ENCODE measurements at regions not wholly inside any gene's neighbourhood (a gene's known extent, or its start where the extent isn't known, plus 50 kb on each side); places are given as distances from the start of the nearest gene placed in this dataset.

DNA sequence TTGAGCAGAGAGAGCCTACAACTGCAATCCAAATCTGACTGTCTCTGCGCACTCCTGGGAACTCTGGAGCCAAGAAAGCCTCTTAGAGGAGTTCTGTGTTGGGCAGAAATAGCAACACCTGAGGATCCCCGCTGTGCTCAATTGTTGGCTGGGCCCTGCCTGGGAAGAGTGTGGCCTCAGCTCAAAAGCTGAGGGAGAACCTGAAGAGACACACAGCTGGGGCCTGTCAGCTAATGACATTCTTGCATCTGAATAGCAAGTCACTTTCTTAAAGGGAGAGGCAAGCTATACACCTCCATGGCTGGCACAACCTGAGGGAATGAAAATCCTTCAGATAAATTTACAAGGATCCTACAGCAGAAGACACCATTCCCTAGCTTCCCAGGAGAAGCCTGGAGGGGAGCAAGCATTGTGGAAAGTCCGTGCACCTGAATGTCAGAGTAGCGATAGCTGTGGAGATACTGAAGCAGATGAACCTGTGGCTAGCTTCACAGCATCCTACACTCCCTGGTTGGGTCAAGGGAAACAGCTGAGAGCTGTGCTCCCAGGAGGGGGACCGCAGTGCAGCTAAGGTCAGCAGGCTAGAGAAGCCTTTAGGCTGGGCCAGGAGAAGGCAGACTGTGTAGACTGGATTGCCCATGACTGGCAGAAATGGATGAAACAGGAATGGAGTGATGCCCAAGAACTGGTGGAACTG lies 159.9 kb upstream of the PFN2 start:
- H3K36me3 ChIP-seq (ENCODE audit: control insufficient read depth, insufficient read depth, low read length) = no peaks in the 10 kb centered on the region
- WGBS (ENCODE audit: insufficient coverage) = 86% methylated on average over 5 of the region's 5 CpGs
- Mint-ChIP-seq H3K27me3 (ENCODE audit: low read depth in 2 of 2) (peaks cover 14 to 31% of the 10 kb centered on the region in 2 donors), H3K36me3 (no peaks in the 10 kb centered on the region), H3K4me1 (no peaks in the 10 kb centered on the region), H3K4me3 (no peak overlapping the region), H3K9me3 (no peaks in the 10 kb centered on the region), H3K27ac (no peak overlapping the region)
- intact Hi-C loops (cut with micrococcal nuclease) = no loop called here
- ATAC-seq (no peak), DNase-seq (no peak)
- H3K27ac ChIP-seq (ENCODE audit: low read length) = no peak overlapping the region
- H3K4me1 ChIP-seq (ENCODE audit: control insufficient read depth, insufficient read depth, low read length) = no peaks in the 10 kb centered on the region
- no peak overlapping the region for H3K4me3 ChIP-seq (ENCODE audit: low read length)
- peaks cover 2% of the 10 kb centered on the region for H3K27me3 ChIP-seq (ENCODE audit: control insufficient read depth, insufficient read depth, low read length)
- TF ChIP-seq, protein P1, sequence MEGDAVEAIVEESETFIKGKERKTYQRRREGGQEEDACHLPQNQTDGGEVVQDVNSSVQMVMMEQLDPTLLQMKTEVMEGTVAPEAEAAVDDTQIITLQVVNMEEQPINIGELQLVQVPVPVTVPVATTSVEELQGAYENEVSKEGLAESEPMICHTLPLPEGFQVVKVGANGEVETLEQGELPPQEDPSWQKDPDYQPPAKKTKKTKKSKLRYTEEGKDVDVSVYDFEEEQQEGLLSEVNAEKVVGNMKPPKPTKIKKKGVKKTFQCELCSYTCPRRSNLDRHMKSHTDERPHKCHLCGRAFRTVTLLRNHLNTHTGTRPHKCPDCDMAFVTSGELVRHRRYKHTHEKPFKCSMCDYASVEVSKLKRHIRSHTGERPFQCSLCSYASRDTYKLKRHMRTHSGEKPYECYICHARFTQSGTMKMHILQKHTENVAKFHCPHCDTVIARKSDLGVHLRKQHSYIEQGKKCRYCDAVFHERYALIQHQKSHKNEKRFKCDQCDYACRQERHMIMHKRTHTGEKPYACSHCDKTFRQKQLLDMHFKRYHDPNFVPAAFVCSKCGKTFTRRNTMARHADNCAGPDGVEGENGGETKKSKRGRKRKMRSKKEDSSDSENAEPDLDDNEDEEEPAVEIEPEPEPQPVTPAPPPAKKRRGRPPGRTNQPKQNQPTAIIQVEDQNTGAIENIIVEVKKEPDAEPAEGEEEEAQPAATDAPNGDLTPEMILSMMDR (IDR thresholded peaks at IDR 0.05) = no peak
- H3K9me3 ChIP-seq (ENCODE audit: control insufficient read depth, insufficient read depth, low read length) = no peaks in the 10 kb centered on the region

DNA sequence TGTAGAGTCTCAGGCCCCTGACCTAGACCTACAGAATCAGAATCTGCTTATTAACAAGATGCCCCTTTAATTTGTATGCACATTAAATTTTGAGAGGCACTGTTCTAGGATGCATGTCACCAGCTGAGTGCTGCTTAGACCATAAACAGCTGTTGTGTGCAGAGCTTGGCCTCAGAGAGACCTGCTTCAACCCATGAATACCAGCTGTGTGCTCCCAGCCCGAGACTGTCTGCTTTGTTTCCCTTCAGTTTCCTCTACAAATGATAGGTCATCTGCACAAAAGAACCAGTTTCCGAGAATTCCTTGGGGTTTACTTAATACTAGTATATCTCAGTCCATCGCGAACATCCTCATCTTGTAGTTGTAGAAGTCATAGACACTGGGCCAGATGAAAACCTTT lies 158.5 kb upstream of the PFN2 start:
- H3K36me3 ChIP-seq (ENCODE audit: control insufficient read depth, insufficient read depth, low read length) = no peaks in the 10 kb centered on the region
- ATAC-seq = no peak

DNA sequence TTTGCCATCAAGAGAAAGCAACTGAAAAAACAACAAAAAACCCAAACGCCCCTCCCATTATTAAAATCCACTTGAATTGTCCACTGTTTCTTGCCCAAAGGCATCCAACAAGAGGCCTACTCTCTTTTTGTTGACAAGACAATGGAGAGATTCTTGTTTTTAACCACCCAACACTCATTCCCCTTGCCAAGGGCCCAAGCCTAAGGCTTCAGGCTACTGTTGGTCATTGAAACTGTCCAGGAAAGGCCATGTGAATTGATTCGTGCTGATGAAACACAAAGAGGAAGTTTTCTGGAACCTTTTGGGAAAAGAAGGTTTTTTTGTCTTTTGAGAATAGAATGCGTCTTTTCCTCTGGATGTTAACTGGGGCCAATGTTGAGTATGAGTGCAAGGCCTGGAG lies 157.4 kb upstream of the PFN2 start:
- peaks cover 14 to 47% of the 10 kb centered on the region in 2 donors for H3K27me3 Mint-ChIP-seq (ENCODE audit: low read depth in 2 of 2)
- Histone ChIP-seq H3K36me3 (ENCODE audit: control insufficient read depth, insufficient read depth, low read length) (no peaks in the 10 kb centered on the region), H3K27me3 (ENCODE audit: control insufficient read depth, insufficient read depth, low read length) (peaks cover 3% of the 10 kb centered on the region), H3K4me3 (ENCODE audit: low read length) (no peak overlapping the region), H3K4me1 (ENCODE audit: control insufficient read depth, insufficient read depth, low read length) (no peaks in the 10 kb centered on the region), H3K27ac (ENCODE audit: low read length) (no peak overlapping the region), H3K9me3 (ENCODE audit: control insufficient read depth, insufficient read depth, low read length) (no peaks in the 10 kb centered on the region)
- H3K36me3 Mint-ChIP-seq = no peaks in the 10 kb centered on the region
- H3K9me3 Mint-ChIP-seq = no peaks in the 10 kb centered on the region
- no peak for DNase-seq
- TF ChIP-seq, protein P1 (IDR thresholded peaks at IDR 0.05) = no peak
- H3K27ac Mint-ChIP-seq = no peak overlapping the region
- H3K4me3 Mint-ChIP-seq = no peak overlapping the region
- no peak for ATAC-seq
- no peaks in the 10 kb centered on the region for H3K4me1 Mint-ChIP-seq
- intact Hi-C loops (cut with micrococcal nuclease) = no loop called here
- 53% methylated on average over 3 of the region's 3 CpGs for WGBS (ENCODE audit: insufficient coverage)

More for the DNA sequence above, 158.5 kb upstream of the PFN2 start:
- H3K9me3 Mint-ChIP-seq = no peaks in the 10 kb centered on the region
- WGBS (ENCODE audit: insufficient coverage) = 85% methylated on average over 2 of the region's 4 CpGs
- no peaks in the 10 kb centered on the region for H3K9me3 ChIP-seq (ENCODE audit: control insufficient read depth, insufficient read depth, low read length)
- no peaks in the 10 kb centered on the region for H3K36me3 Mint-ChIP-seq
- H3K4me1 Mint-ChIP-seq = no peaks in the 10 kb centered on the region
- no peak for DNase-seq
- no peak overlapping the region for H3K27ac Mint-ChIP-seq
- H3K4me3 ChIP-seq (ENCODE audit: low read length) = no peak overlapping the region
- TF ChIP-seq, protein P1 (IDR thresholded peaks at IDR 0.05) = no peak
- H3K27ac ChIP-seq (ENCODE audit: low read length) = no peak overlapping the region
- intact Hi-C loops (cut with micrococcal nuclease) = no loop called here
- H3K27me3 Mint-ChIP-seq (ENCODE audit: low read depth in 2 of 2) = peaks cover 14 to 44% of the 10 kb centered on the region in 2 donors
- no peaks in the 10 kb centered on the region for H3K4me1 ChIP-seq (ENCODE audit: control insufficient read depth, insufficient read depth, low read length)
- H3K4me3 Mint-ChIP-seq = no peak overlapping the region
- peaks cover 3% of the 10 kb centered on the region for H3K27me3 ChIP-seq (ENCODE audit: control insufficient read depth, insufficient read depth, low read length)

DNA sequence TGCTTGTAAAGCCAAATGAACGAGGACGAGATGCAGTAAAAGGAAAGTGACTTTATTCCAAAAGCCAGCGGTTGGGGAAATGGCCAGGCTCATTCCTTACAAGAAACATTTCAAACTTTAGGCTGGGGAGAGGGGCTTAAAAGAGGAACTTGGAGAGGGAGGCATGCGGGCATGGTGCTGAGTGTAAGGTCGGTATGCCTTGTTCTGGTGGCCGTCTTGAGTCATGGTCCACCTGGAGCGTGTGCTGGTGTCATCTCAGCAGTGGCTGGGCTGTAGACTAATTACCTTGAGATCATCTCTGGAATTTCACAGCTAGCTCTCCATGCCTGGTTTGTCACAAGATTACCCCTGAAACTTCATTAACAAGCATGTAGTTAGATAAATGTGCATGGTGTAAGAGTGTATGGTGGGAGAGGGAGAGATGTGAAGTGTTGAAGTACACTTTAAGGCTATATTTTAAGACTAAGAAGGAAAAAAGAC lies 156.4 kb upstream of the PFN2 start:
- peaks cover 14 to 47% of the 10 kb centered on the region in 2 donors for H3K27me3 Mint-ChIP-seq (ENCODE audit: low read depth in 2 of 2)
- Histone ChIP-seq H3K27me3 (ENCODE audit: control insufficient read depth, insufficient read depth, low read length) (peaks cover 3% of the 10 kb centered on the region), H3K4me3 (ENCODE audit: low read length) (no peak overlapping the region), H3K4me1 (ENCODE audit: control insufficient read depth, insufficient read depth, low read length) (no peaks in the 10 kb centered on the region), H3K9me3 (ENCODE audit: control insufficient read depth, insufficient read depth, low read length) (no peaks in the 10 kb centered on the region), H3K36me3 (ENCODE audit: control insufficient read depth, insufficient read depth, low read length) (no peaks in the 10 kb centered on the region), H3K27ac (ENCODE audit: low read length) (no peak overlapping the region)
- no peak overlapping the region for H3K4me3 Mint-ChIP-seq
- no peak for ATAC-seq
- no peaks in the 10 kb centered on the region for H3K9me3 Mint-ChIP-seq
- intact Hi-C loops (cut with micrococcal nuclease) = no loop called here
- no peak overlapping the region for H3K27ac Mint-ChIP-seq
- H3K36me3 Mint-ChIP-seq = no peaks in the 10 kb centered on the region
- 77% methylated on average over 7 of the region's 7 CpGs for WGBS (ENCODE audit: insufficient coverage)
- DNase-seq = no peak
- H3K4me1 Mint-ChIP-seq = no peaks in the 10 kb centered on the region
- TF ChIP-seq, protein P1 (IDR thresholded peaks at IDR 0.05) = no peak

Data from natural killer cell (primary cell).